SU-DHL-6 (cell line): ENCODE measurements at regions not wholly inside any gene's neighbourhood (a gene's known extent, or its start where the extent isn't known, plus 50 kb on each side); places are given as distances from the start of the nearest gene placed in this dataset.

ENCODE experiments used
- CTCF ChIP-seq: fragments of 200-600 bp; sonication (generic); IDR thresholded peaks from one replicate; pipeline ENCODE4 v1.5.1; 2017; ENCODE audit warnings: antibody characterized with exemption, mild to moderate bottlenecking, low read length, moderate library complexity; ENCODE audit not compliant: insufficient read depth, poor library complexity, severe bottlenecking
- EZH2phosphoT487 ChIP-seq: fragments of 200-600 bp; sonication (generic), shearing (Covaris generic); conservative IDR thresholded peaks from 2 replicates; pipeline ENCODE4 v1.6.1; 2018; ENCODE audit warnings: mild to moderate bottlenecking, antibody characterized with exemption, low read length, moderate library complexity, mixed read lengths

GRCh38 chr18:25630682-25631081 is 278.7 kb upstream of the ZNF521 start:
- no peak for TF ChIP-seq CTCF
- no peak for TF ChIP-seq EZH2phosphoT487
